GM23338 (cell line): ENCODE measurements at regions not wholly inside any gene's neighbourhood (a gene's known extent, or its start where the extent isn't known, plus 50 kb on each side); places are given as distances from the start of the nearest gene placed in this dataset.

Experiments
- ATAC-seq: fragments of 200-7000 bp; cut with Tn5 transposase; 3 replicates; pipeline ENCODE4 v1.9.1; 2020
- DNase-seq: peaks from one replicate; pipeline ENCODE4 v3.0.0-alpha.2; 2015; ENCODE audit warnings: low spot score
- H2AFZ ChIP-seq: fragments of 200-600 bp; sonication (generic); 2 replicates; pipeline ENCODE4 v1.8.0; 2016; ENCODE audit warnings: antibody characterized with exemption, mild to moderate bottlenecking, moderate library complexity
- H3F3A ChIP-seq: fragments of 200-600 bp; sonication (generic); replicated peaks from 2 replicates; pipeline ENCODE4 v1.8.0; 2017; ENCODE audit warnings: antibody characterized with exemption, mixed run types, low read depth
- H3K27ac ChIP-seq: fragments of 200-600 bp; sonication (generic); 2 replicates; pipeline ENCODE4 v1.6.1; 2016; ENCODE audit warnings: low read depth
- H3K27me3 ChIP-seq: fragments of 200-600 bp; sonication (generic); 2 replicates; pipeline ENCODE4 v1.8.0; 2016; ENCODE audit warnings: mild to moderate bottlenecking, mixed run types, moderate library complexity; ENCODE audit not compliant: insufficient read depth
- H3K36me3 ChIP-seq: fragments of 200-600 bp; sonication (generic); 2 replicates; pipeline ENCODE4 v1.8.0; 2016; ENCODE audit warnings: mild to moderate bottlenecking; ENCODE audit not compliant: insufficient read depth
- H3K4me1 ChIP-seq: fragments of 200-600 bp; sonication (generic); 2 replicates; pipeline ENCODE4 v1.8.0; 2016; ENCODE audit warnings: mild to moderate bottlenecking, moderate library complexity; ENCODE audit not compliant: insufficient read depth
- H3K4me2 ChIP-seq: fragments of 200-600 bp; sonication (generic); 2 replicates; pipeline ENCODE4 v1.7.1; 2017; ENCODE audit warnings: mixed run types
- H3K4me3 ChIP-seq: fragments of 200-600 bp; sonication (generic); 2 replicates; pipeline ENCODE4 v1.6.1; 2016; ENCODE audit warnings: mixed run types
- H3K79me2 ChIP-seq: fragments of 200-600 bp; sonication (generic); replicated peaks from 2 replicates; pipeline ENCODE4 v1.8.0; 2017; ENCODE audit warnings: mild to moderate bottlenecking; ENCODE audit not compliant: insufficient read depth
- H3K9me2 ChIP-seq: fragments of 200-600 bp; sonication (generic); 2 replicates; pipeline ENCODE4 v1.8.0; 2017; ENCODE audit not compliant: insufficient read depth
- H4K20me1 ChIP-seq: fragments of 200-600 bp; sonication (generic); replicated peaks from 2 replicates; pipeline ENCODE4 v1.8.0; 2017; ENCODE audit warnings: mild to moderate bottlenecking; ENCODE audit not compliant: insufficient read depth
- H3K27ac Mint-ChIP-seq: 2 replicates; pipeline ENCODE4 v1.8.0; 2020; ENCODE audit warnings: inconsistent platforms, mild to moderate bottlenecking, moderate library complexity, mixed read lengths
- H3K27me3 Mint-ChIP-seq: 3 replicates; pipeline ENCODE4 v1.8.0; 2022; ENCODE audit warnings: low read depth, mild to moderate bottlenecking, moderate library complexity, mixed read lengths, inconsistent platforms; ENCODE audit not compliant: insufficient read depth, poor library complexity
- H3K36me3 Mint-ChIP-seq: 3 replicates; pipeline ENCODE4 v1.8.0; 2021; ENCODE audit warnings: low read depth, mild to moderate bottlenecking, inconsistent platforms, moderate library complexity, mixed read lengths
- H3K4me1 Mint-ChIP-seq: 3 replicates; pipeline ENCODE4 v1.8.0; 2020; ENCODE audit warnings: mild to moderate bottlenecking, inconsistent platforms, mixed read lengths
- H3K4me3 Mint-ChIP-seq: 3 replicates; pipeline ENCODE4 v1.8.0; 2021; ENCODE audit warnings: moderate library complexity, mild to moderate bottlenecking, inconsistent platforms, mixed read lengths
- H3K9me3 Mint-ChIP-seq: 3 replicates; pipeline ENCODE4 v1.8.0; 2020; ENCODE audit warnings: moderate library complexity, mild to moderate bottlenecking, inconsistent platforms, mixed read lengths
- CREB1 ChIP-seq: fragments of 250-450 bp; sonication (Bioruptor Pico); IDR thresholded peaks from 2 replicates; pipeline ENCODE4 v1.5.0; 2020; ENCODE audit warnings: low read depth, mild to moderate bottlenecking, moderate library complexity
- CTCF ChIP-seq, 2 experiments: fragments of 200-600 bp in 1 of 2; sonication (generic) in 1 of 2; conservative IDR thresholded peaks; 2 replicates each; pipeline versions ENCODE4 v1.5.1 to v1.6.1; 2016 to 2017; ENCODE audit warnings: antibody characterized with exemption in 2 of 2, low read depth in 2 of 2, mild to moderate bottlenecking in 2 of 2, moderate library complexity in 1 of 2
- ETS1 ChIP-seq: IDR thresholded peaks from 2 replicates; pipeline ENCODE4 v1.6.1; 2016; ENCODE audit warnings: antibody characterized with exemption
- EZH2 ChIP-seq: fragments of 200-600 bp; sonication (generic); IDR thresholded peaks from one replicate; pipeline ENCODE4 v1.8.0; 2017; ENCODE audit warnings: antibody characterized with exemption, mild to moderate bottlenecking, low read depth; ENCODE audit not compliant: unreplicated experiment
- EZH2phosphoT487 ChIP-seq: fragments of 200-600 bp; sonication (generic); IDR thresholded peaks from one replicate; pipeline ENCODE4 v1.8.1; 2018; ENCODE audit warnings: antibody characterized with exemption; ENCODE audit not compliant: unreplicated experiment
- JUNB ChIP-seq: IDR thresholded peaks from one replicate; pipeline ENCODE4 v1.6.1; 2016; ENCODE audit warnings: antibody characterized with exemption; ENCODE audit not compliant: unreplicated experiment
- NANOG ChIP-seq: IDR thresholded peaks from 2 replicates; pipeline ENCODE4 v1.6.1; 2016; ENCODE audit warnings: antibody characterized with exemption, borderline replicate concordance
- POLR2AphosphoS5 ChIP-seq: IDR thresholded peaks from 2 replicates; pipeline ENCODE4 v1.6.1; 2016; ENCODE audit warnings: antibody characterized with exemption, low read depth
- REST ChIP-seq: IDR thresholded peaks from one replicate; pipeline ENCODE4 v1.6.1; 2018; ENCODE audit warnings: antibody characterized with exemption; ENCODE audit not compliant: unreplicated experiment
- STAT1 ChIP-seq: IDR thresholded peaks from one replicate; pipeline ENCODE4 v1.6.1; 2016; ENCODE audit warnings: antibody characterized with exemption; ENCODE audit not compliant: unreplicated experiment
- ZNF114 ChIP-seq: fragments of 250-450 bp; sonication (Bioruptor Pico); IDR thresholded peaks from 2 replicates; pipeline ENCODE4 v1.5.0; 2020; ENCODE audit warnings: mild to moderate bottlenecking, moderate library complexity
- ZNF331 ChIP-seq: fragments of 250-450 bp; sonication (Bioruptor Pico); IDR thresholded peaks from 2 replicates; pipeline ENCODE4 v1.5.0; 2020; ENCODE audit warnings: low read depth, mild to moderate bottlenecking, moderate library complexity
- ZNF462 ChIP-seq: fragments of 250-450 bp; sonication (Bioruptor Pico); IDR thresholded peaks from 2 replicates; pipeline ENCODE4 v1.5.0; 2020; ENCODE audit warnings: mild to moderate bottlenecking, moderate library complexity

- Histone ChIP-seq H2AFZ (no peak overlapping the region), H3K4me3 (no peak overlapping the region), H4K20me1 (no peaks in the 10 kb centered on the region), H3K27ac (no peak overlapping the region), H3K4me1 (peaks cover 42% of the 10 kb centered on the region), H3K4me2 (no peak overlapping the region), H3K27me3 (no peaks in the 10 kb centered on the region), H3K79me2 (no peaks in the 10 kb centered on the region), H3K36me3 (no peaks in the 10 kb centered on the region), H3K9me2 (no peaks in the 10 kb centered on the region), H3F3A (no peaks in the 10 kb centered on the region)
- Mint-ChIP-seq H3K27ac (no peak overlapping the region), H3K27me3 (no peaks in the 10 kb centered on the region), H3K4me1 (peaks cover 59% of the 10 kb centered on the region), H3K9me3 (no peaks in the 10 kb centered on the region), H3K36me3 (no peaks in the 10 kb centered on the region), H3K4me3 (no peak overlapping the region)
- no peak for DNase-seq
- no peak for TF ChIP-seq CTCF (conservative IDR thresholded peaks at IDR 0.05; ENCODE audit: low read depth in 2 of 2)
- TF ChIP-seq EZH2phosphoT487: no peak
- no peak for TF ChIP-seq ZNF462
- TF ChIP-seq ETS1: no peak
- TF ChIP-seq EZH2: no peak
- TF ChIP-seq ZNF114 (CRISPR knock-in tag): no peak
- no peak for TF ChIP-seq CREB1 (CRISPR knock-in tag)
- TF ChIP-seq JUNB: no peak
- TF ChIP-seq REST: no peak
- no peak for TF ChIP-seq ZNF331
- TF ChIP-seq STAT1: no peak
- TF ChIP-seq POLR2AphosphoS5: no peak
- TF ChIP-seq NANOG: no peak
- ATAC-seq: no peak; the same call in 2 of the 3 replicates
Observed at GRCh38 chr14:22478670-22479069, 110.4 kb downstream of the DAD1 start.
